ENCODE measurements at regions not wholly inside any gene's neighbourhood (a gene's known extent, or its start where the extent isn't known, plus 50 kb on each side); places are given as distances from the start of the nearest gene placed in this dataset.
A peak's percentile ranks its signal among the peaks of the same experiment; 100 is the strongest.

- no peak overlapping the region for H3K4me3 ChIP-seq (ENCODE audit: control insufficient read depth in 1 of 2, extremely low read depth in 1 of 2, low read length in 1 of 2)
- POLR2A ChIA-PET, result no interaction called here
- Mint-ChIP-seq H3K27ac (no peak overlapping the region), H3K36me3 (no peaks in the 10 kb centered on the region), H3K9me3 (peaks cover 0 to 11% (median 3%) of the 10 kb centered on the region in 3 donors), H3K4me3 (no peak overlapping the region), H3K4me1 (peaks cover 8 to 12% (median 10%) of the 10 kb centered on the region in 3 donors), H3K27me3 (peaks cover 3 to 9% of the 10 kb centered on the region in 2 donors)
- H3K27me3 ChIP-seq (replicated peaks in 1 of 2; ENCODE audit: control insufficient read depth in 2 of 2, extremely low read depth in 1 of 2, insufficient read depth in 2 of 2, low read length in 1 of 2), result peaks cover 0 to 12% of the 10 kb centered on the region in 2 experiments
- no peak overlapping the region for H3K27ac ChIP-seq (ENCODE audit: low read length)
- no peaks in the 10 kb centered on the region for H3K9me3 ChIP-seq
- WGBS (ENCODE audit: insufficient coverage), result 90% methylated on average over 1 of the region's 3 CpGs
- no peak for ATAC-seq (replicated peaks in 1 of 4)
- H3K4me1 ChIP-seq (ENCODE audit: control insufficient read depth in 1 of 2, extremely low read depth in 1 of 2, insufficient read depth in 2 of 2, low read length in 2 of 2), result peaks cover 2 to 5% of the 10 kb centered on the region in 2 experiments
- CTCF ChIA-PET, result no interaction called here
- DNase-seq, result no peak
- H3K36me3 ChIP-seq (ENCODE audit: control insufficient read depth in 2 of 2, extremely low read depth in 1 of 2, insufficient read depth in 1 of 2, low read length in 1 of 2), result no peaks in the 10 kb centered on the region
Measured at GRCh38 chr1:232722626-232723025, 82.6 kb upstream of the MAP10 start.

- ChIA-PET CTCF (no interaction called here), POLR2A (no interaction called here)
- Histone ChIP-seq H3K4me3 (ENCODE audit: control insufficient read depth in 1 of 2, extremely low read depth in 1 of 2, low read length in 1 of 2) (no peak overlapping the region), H3K9me3 (no peaks in the 10 kb centered on the region), H3K27ac (ENCODE audit: low read length) (no peak overlapping the region), H3K4me1 (ENCODE audit: control insufficient read depth in 1 of 2, extremely low read depth in 1 of 2, insufficient read depth in 2 of 2, low read length in 2 of 2) (peaks cover 2 to 5% of the 10 kb centered on the region in 2 experiments), H3K36me3 (ENCODE audit: control insufficient read depth in 2 of 2, extremely low read depth in 1 of 2, insufficient read depth in 1 of 2, low read length in 1 of 2) (no peaks in the 10 kb centered on the region), H3K27me3 (replicated peaks in 1 of 2; ENCODE audit: control insufficient read depth in 2 of 2, extremely low read depth in 1 of 2, insufficient read depth in 2 of 2, low read length in 1 of 2) (peaks cover 0 to 11% of the 10 kb centered on the region in 2 experiments)
- Mint-ChIP-seq H3K36me3 (no peaks in the 10 kb centered on the region), H3K4me1 (peaks cover 8 to 12% (median 10%) of the 10 kb centered on the region in 3 donors), H3K27me3 (peaks cover 3 to 20% of the 10 kb centered on the region in 2 donors), H3K27ac (no peak overlapping the region), H3K4me3 (no peak overlapping the region), H3K9me3 (no peaks in the 10 kb centered on the region)
- DNase-seq (no peak), ATAC-seq (replicated peaks in 1 of 4) (no peak)
- 67% methylated on average over 3 of the region's 6 CpGs for WGBS (ENCODE audit: insufficient coverage)
Measured at GRCh38 chr1:232725305-232726047, 79.7 kb upstream of the MAP10 start.

GRCh38 chr1:232726048-232726779 is 79.0 kb upstream of the MAP10 start:
- Histone ChIP-seq H3K36me3 (ENCODE audit: control insufficient read depth in 2 of 2, extremely low read depth in 1 of 2, insufficient read depth in 1 of 2, low read length in 1 of 2) (no peaks in the 10 kb centered on the region), H3K4me1 (ENCODE audit: control insufficient read depth in 1 of 2, extremely low read depth in 1 of 2, insufficient read depth in 2 of 2, low read length in 2 of 2) (peaks cover 2 to 5% of the 10 kb centered on the region in 2 experiments), H3K27ac (ENCODE audit: low read length) (no peak overlapping the region), H3K9me3 (no peaks in the 10 kb centered on the region), H3K27me3 (replicated peaks in 1 of 2; ENCODE audit: control insufficient read depth in 2 of 2, extremely low read depth in 1 of 2, insufficient read depth in 2 of 2, low read length in 1 of 2) (peaks cover 0 to 10% of the 10 kb centered on the region in 2 experiments), H3K4me3 (ENCODE audit: control insufficient read depth in 1 of 2, extremely low read depth in 1 of 2, low read length in 1 of 2) (no peak overlapping the region)
- no peak for ATAC-seq (replicated peaks in 1 of 4)
- ChIA-PET POLR2A (no interaction called here), CTCF (no interaction called here)
- peaks cover 3 to 16% of the 10 kb centered on the region in 2 donors for H3K27me3 Mint-ChIP-seq
- H3K4me3 Mint-ChIP-seq, result no peak overlapping the region
- peaks cover 8 to 12% (median 10%) of the 10 kb centered on the region in 3 donors for H3K4me1 Mint-ChIP-seq
- H3K27ac Mint-ChIP-seq, result peak overlapping the region in 1 of 2 donors; percentile 41
- no peak for DNase-seq
- H3K9me3 Mint-ChIP-seq, result no peaks in the 10 kb centered on the region
- H3K36me3 Mint-ChIP-seq, result no peaks in the 10 kb centered on the region
- WGBS (ENCODE audit: insufficient coverage), result no CpG with 5 or more reads among the region's 8 CpGs

GRCh38 chr1:232728507-232729263 is 76.5 kb upstream of the MAP10 start:
- H3K4me1 Mint-ChIP-seq, result peaks cover 8 to 12% (median 10%) of the 10 kb centered on the region in 3 donors
- peaks cover 2 to 5% of the 10 kb centered on the region in 2 experiments for H3K4me1 ChIP-seq (ENCODE audit: control insufficient read depth in 1 of 2, extremely low read depth in 1 of 2, insufficient read depth in 2 of 2, low read length in 2 of 2)
- no peaks in the 10 kb centered on the region for H3K36me3 Mint-ChIP-seq
- ChIA-PET CTCF (no interaction called here), POLR2A (no interaction called here)
- H3K4me3 ChIP-seq (ENCODE audit: control insufficient read depth in 1 of 2, extremely low read depth in 1 of 2, low read length in 1 of 2), result no peak overlapping the region
- H3K27ac ChIP-seq (ENCODE audit: low read length), result no peak overlapping the region
- H3K9me3 ChIP-seq, result no peaks in the 10 kb centered on the region
- no peak overlapping the region for H3K4me3 Mint-ChIP-seq
- WGBS (ENCODE audit: insufficient coverage), result no CpG with 5 or more reads among the region's 6 CpGs
- H3K27me3 ChIP-seq (replicated peaks in 1 of 2; ENCODE audit: control insufficient read depth in 2 of 2, extremely low read depth in 1 of 2, insufficient read depth in 2 of 2, low read length in 1 of 2), result peaks cover 0 to 7% of the 10 kb centered on the region in 2 experiments
- H3K9me3 Mint-ChIP-seq, result no peaks in the 10 kb centered on the region
- ATAC-seq (replicated peaks in 1 of 4) (no peak), DNase-seq (no peak)
- peaks cover 3 to 16% of the 10 kb centered on the region in 2 donors for H3K27me3 Mint-ChIP-seq
- no peaks in the 10 kb centered on the region for H3K36me3 ChIP-seq (ENCODE audit: control insufficient read depth in 2 of 2, extremely low read depth in 1 of 2, insufficient read depth in 1 of 2, low read length in 1 of 2)
- no peak overlapping the region for H3K27ac Mint-ChIP-seq

- Mint-ChIP-seq H3K36me3 (no peaks in the 10 kb centered on the region), H3K4me1 (peaks cover 0 to 7% (median 7%) of the 10 kb centered on the region in 3 donors), H3K27me3 (peaks cover 4 to 16% of the 10 kb centered on the region in 2 donors), H3K4me3 (no peak overlapping the region), H3K27ac (no peak overlapping the region), H3K9me3 (no peaks in the 10 kb centered on the region)
- no peak overlapping the region for H3K27ac ChIP-seq (ENCODE audit: low read length)
- H3K27me3 ChIP-seq (replicated peaks in 1 of 2; ENCODE audit: control insufficient read depth in 2 of 2, extremely low read depth in 1 of 2, insufficient read depth in 2 of 2, low read length in 1 of 2), result peaks cover 0 to 4% of the 10 kb centered on the region in 2 experiments
- no peaks in the 10 kb centered on the region for H3K9me3 ChIP-seq
- H3K4me1 ChIP-seq (ENCODE audit: control insufficient read depth in 1 of 2, extremely low read depth in 1 of 2, insufficient read depth in 2 of 2, low read length in 2 of 2), result peaks cover 0 to 3% of the 10 kb centered on the region in 2 experiments
- no peak overlapping the region for H3K4me3 ChIP-seq (ENCODE audit: control insufficient read depth in 1 of 2, extremely low read depth in 1 of 2, low read length in 1 of 2)
- WGBS (ENCODE audit: insufficient coverage), result no CpG with 5 or more reads among the region's 1 CpG
- DNase-seq (no peak), ATAC-seq (replicated peaks in 1 of 4) (no peak)
- ChIA-PET CTCF (no interaction called here), POLR2A (no interaction called here)
- H3K36me3 ChIP-seq (ENCODE audit: control insufficient read depth in 2 of 2, extremely low read depth in 1 of 2, insufficient read depth in 1 of 2, low read length in 1 of 2), result no peaks in the 10 kb centered on the region
Measured at GRCh38 chr1:232732344-232732910, 72.8 kb upstream of the MAP10 start.

GRCh38 chr1:232737917-232738316 is 67.3 kb upstream of the MAP10 start:
- POLR2A ChIA-PET, result no interaction called here
- H3K36me3 Mint-ChIP-seq, result no peaks in the 10 kb centered on the region

More at GRCh38 chr1:232737917-232738316, 67.3 kb upstream of the MAP10 start:
- H3K27ac ChIP-seq (ENCODE audit: low read length), result no peak overlapping the region
- H3K27me3 ChIP-seq (replicated peaks in 1 of 2; ENCODE audit: control insufficient read depth in 2 of 2, extremely low read depth in 1 of 2, insufficient read depth in 2 of 2, low read length in 1 of 2), result no peaks in the 10 kb centered on the region
- no peak overlapping the region for H3K4me3 ChIP-seq (ENCODE audit: control insufficient read depth in 1 of 2, extremely low read depth in 1 of 2, low read length in 1 of 2)
- peaks cover 0 to 3% (median 0%) of the 10 kb centered on the region in 3 donors for H3K9me3 Mint-ChIP-seq
- peaks cover 0 to 1% of the 10 kb centered on the region in 2 donors for H3K27me3 Mint-ChIP-seq
- H3K4me3 Mint-ChIP-seq, result no peak overlapping the region
- no peaks in the 10 kb centered on the region for H3K36me3 ChIP-seq (ENCODE audit: control insufficient read depth in 2 of 2, extremely low read depth in 1 of 2, insufficient read depth in 1 of 2, low read length in 1 of 2)
- CTCF ChIA-PET, result no interaction called here
- DNase-seq (no peak), ATAC-seq (replicated peaks in 1 of 4) (no peak)
- no peaks in the 10 kb centered on the region for H3K9me3 ChIP-seq
- peaks cover 0 to 7% (median 7%) of the 10 kb centered on the region in 3 donors for H3K4me1 Mint-ChIP-seq
- 67% methylated on average over 1 of the region's 2 CpGs for WGBS (ENCODE audit: insufficient coverage)
- peaks cover 0 to 3% of the 10 kb centered on the region in 2 experiments for H3K4me1 ChIP-seq (ENCODE audit: control insufficient read depth in 1 of 2, extremely low read depth in 1 of 2, insufficient read depth in 2 of 2, low read length in 2 of 2)
- H3K27ac Mint-ChIP-seq, result no peak overlapping the region

Measured in T-cell (primary cell).